ENCODE measurements at regions not wholly inside any gene's neighbourhood (a gene's known extent, or its start where the extent isn't known, plus 50 kb on each side); places are given as distances from the start of the nearest gene placed in this dataset.

GRCh38 chr20:57804470-57805250, 94.8 kb upstream of the PMEPA1 start:
- WGBS, 4 donors = 59 to 70% (median 64%) methylated on average over 13 to 14 of the region's 14 CpGs
- DNase-seq = no peak
- H3K9me3 ChIP-seq (replicated peaks in 1 of 3) = no peaks in the 10 kb centered on the region
- no peak for TF ChIP-seq POLR2A (IDR thresholded peaks at IDR 0.05)
- no peak for TF ChIP-seq CTCF (IDR thresholded peaks at IDR 0.05)
- H3K4me1 ChIP-seq (replicated peaks in 1 of 2) = no peaks in the 10 kb centered on the region
- no peak overlapping the region for H3K27ac ChIP-seq
- H3K36me3 ChIP-seq (replicated peaks in 1 of 2) = no peaks in the 10 kb centered on the region
- H3K4me3 ChIP-seq = no peak overlapping the region
- H3K27me3 ChIP-seq = no peaks in the 10 kb centered on the region
- intact Hi-C loops (cut with DNase I) = no loop called here

GRCh38 chr20:57803508-57804005, 93.7 kb upstream of the PMEPA1 start:
- intact Hi-C loops (cut with DNase I) = no loop called here
- H3K4me1 ChIP-seq (replicated peaks in 1 of 2) = no peaks in the 10 kb centered on the region
- H3K27ac ChIP-seq = no peak overlapping the region
- no peak for DNase-seq
- TF ChIP-seq CTCF (IDR thresholded peaks at IDR 0.05) (no peak), POLR2A (IDR thresholded peaks at IDR 0.05) (no peak)
- no peaks in the 10 kb centered on the region for H3K27me3 ChIP-seq
- no peaks in the 10 kb centered on the region for H3K36me3 ChIP-seq (replicated peaks in 1 of 2)
- no peaks in the 10 kb centered on the region for H3K9me3 ChIP-seq (replicated peaks in 1 of 3)
- H3K4me3 ChIP-seq = no peak overlapping the region
- 66 to 90% (median 74%) methylated on average over 6 to 10 of the region's 10 CpGs for WGBS, 4 donors

GRCh38 chr20:57802765-57803507, 93.1 kb upstream of the PMEPA1 start:
- no peak overlapping the region for H3K27ac ChIP-seq
- H3K9me3 ChIP-seq (replicated peaks in 1 of 3) = no peaks in the 10 kb centered on the region
- no peak for DNase-seq
- no peaks in the 10 kb centered on the region for H3K27me3 ChIP-seq
- intact Hi-C loops (cut with DNase I) = no loop called here
- WGBS, 4 donors = 82 to 92% (median 88%) methylated on average over 10 to 12 of the region's 12 CpGs
- TF ChIP-seq CTCF (IDR thresholded peaks at IDR 0.05) (no peak), POLR2A (IDR thresholded peaks at IDR 0.05) (no peak)
- H3K36me3 ChIP-seq (replicated peaks in 1 of 2) = no peaks in the 10 kb centered on the region
- no peaks in the 10 kb centered on the region for H3K4me1 ChIP-seq (replicated peaks in 1 of 2)
- H3K4me3 ChIP-seq = no peak overlapping the region

- no peak for DNase-seq
- intact Hi-C loops (cut with DNase I) = no loop called here
- WGBS, 4 donors = 50 to 80% (median 73%) methylated on average over 2 to 5 of the region's 5 CpGs
- H3K9me3 ChIP-seq (replicated peaks in 1 of 3) = no peaks in the 10 kb centered on the region
- no peak for TF ChIP-seq CTCF (IDR thresholded peaks at IDR 0.05)
- no peak for TF ChIP-seq POLR2A (IDR thresholded peaks at IDR 0.05)
- H3K4me3 ChIP-seq = no peak overlapping the region
- no peaks in the 10 kb centered on the region for H3K4me1 ChIP-seq (replicated peaks in 1 of 2)
- no peak overlapping the region for H3K27ac ChIP-seq
- no peaks in the 10 kb centered on the region for H3K36me3 ChIP-seq (replicated peaks in 1 of 2)
- no peaks in the 10 kb centered on the region for H3K27me3 ChIP-seq
These were observed 91.8 kb upstream of the PMEPA1 start for GRCh38 chr20:57801581-57801980.
